Right ventricle myocardium inferior (tissue), 1 donor: ENCODE measurements at regions not wholly inside any gene's neighbourhood (a gene's known extent, or its start where the extent isn't known, plus 50 kb on each side); places are given as distances from the start of the nearest gene placed in this dataset.
"Not testable (repeated sequence)": the region's sequence is repeated elsewhere in the genome, so short reads cannot be mapped to it uniquely, and the experiment has no call there.

Source experiments
- ATAC-seq: fragments of 200-7000 bp; cut with Tn5 transposase; one replicate; pipeline ENCODE4 v1.9.1; 2020; ENCODE audit warnings: mild to moderate bottlenecking, moderate library complexity
- DNase-seq: peaks from one replicate; pipeline ENCODE4 v3.0.0; 2021; ENCODE audit errors: missing footprints
- intact Hi-C: fragments of 100-400 bp; cut with DNase I; formaldehyde crosslinking; loops from one replicate; pipeline ENCODE4 v1.11.0; 2022
- donor health status: DM: no; HTN: yes; CAD: no; lungs with severe emphysema.

DNA sequence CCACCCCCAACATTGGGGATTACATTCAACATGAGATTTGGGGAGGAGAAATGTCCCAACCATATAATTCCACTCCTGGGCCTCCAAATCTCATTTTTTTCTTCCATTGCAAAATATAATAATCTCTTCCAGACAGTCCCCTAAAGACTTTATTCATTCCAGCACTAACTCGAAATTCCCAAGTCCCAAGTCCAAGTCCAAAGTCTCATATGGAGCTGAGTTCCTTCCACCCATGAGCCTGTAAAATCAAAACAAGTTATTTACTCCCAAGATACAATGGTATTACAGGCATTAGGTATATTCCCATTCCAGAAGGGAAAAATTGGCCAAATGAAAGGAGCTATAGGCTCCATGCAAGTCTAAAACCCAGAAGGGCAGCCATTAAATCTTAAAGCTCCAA lies 56.7 kb downstream of the P2RY1 start:
- no peak for ATAC-seq
- intact Hi-C loops = no loop called here
- no peak for DNase-seq

DNA sequence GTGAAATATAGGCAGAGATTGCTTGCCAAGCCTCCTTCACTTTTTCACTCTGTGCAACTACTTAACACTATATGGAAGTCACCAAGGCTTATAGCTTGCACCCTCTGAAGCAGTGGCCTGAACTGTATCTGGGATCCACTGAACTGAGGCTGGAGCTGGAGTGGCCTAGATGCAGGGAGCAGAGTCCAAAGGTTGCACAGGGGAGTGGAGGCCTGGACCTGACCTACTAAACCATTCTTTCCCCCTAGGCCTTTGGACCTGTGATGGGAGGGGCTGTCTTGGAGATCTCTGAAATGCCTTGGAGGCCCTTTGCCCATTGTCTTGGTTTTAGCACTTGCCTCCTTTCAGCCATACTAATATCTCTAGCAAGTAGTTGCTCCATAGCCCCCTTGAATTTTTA lies 57.5 kb downstream of the P2RY1 start:
- ATAC-seq (no peak), DNase-seq (no peak)
- intact Hi-C loops = no loop called here

DNA sequence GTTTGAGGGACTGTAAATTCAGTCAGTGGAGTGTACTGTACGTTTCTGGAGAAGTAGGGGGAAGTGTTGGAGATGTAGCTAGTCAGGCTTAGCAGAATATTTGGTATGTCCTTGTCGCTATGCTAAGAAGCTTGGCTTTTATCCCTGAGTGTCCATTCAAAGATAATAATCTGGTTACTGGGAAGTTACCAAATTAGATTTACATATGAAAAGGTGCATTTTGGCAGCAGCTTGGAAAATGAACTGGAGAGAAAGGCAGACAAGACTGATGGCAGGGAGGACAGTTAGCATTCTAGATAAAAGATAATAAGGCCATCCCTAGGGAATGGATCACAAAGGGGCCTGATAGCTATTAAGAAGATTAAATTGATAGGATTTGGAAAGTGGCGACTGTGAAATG lies 58.7 kb downstream of the P2RY1 start:
- no peak for DNase-seq
- intact Hi-C loops = no loop called here
- no peak for ATAC-seq

DNA sequence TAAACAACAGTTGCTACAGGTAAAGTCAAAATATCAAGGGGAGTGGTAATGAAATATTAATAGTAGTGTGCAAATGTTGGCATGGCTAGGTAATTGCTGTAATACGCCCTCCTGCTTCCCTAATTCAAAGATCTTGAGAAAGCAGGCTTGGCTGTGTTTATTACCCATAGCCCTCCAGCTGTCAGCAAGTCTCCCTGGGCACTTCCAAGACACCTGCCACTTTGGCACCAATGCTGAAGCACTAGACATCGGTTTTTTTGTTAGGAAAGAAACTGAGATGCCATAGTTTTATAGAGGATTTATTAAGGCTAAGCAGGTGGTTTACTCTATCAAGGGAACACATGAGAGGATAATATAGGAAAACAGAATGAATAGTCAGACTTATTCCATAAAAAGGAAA lies 64.4 kb downstream of the P2RY1 start:
- intact Hi-C loops = no loop called here
- ATAC-seq (no peak), DNase-seq (no peak)

DNA sequence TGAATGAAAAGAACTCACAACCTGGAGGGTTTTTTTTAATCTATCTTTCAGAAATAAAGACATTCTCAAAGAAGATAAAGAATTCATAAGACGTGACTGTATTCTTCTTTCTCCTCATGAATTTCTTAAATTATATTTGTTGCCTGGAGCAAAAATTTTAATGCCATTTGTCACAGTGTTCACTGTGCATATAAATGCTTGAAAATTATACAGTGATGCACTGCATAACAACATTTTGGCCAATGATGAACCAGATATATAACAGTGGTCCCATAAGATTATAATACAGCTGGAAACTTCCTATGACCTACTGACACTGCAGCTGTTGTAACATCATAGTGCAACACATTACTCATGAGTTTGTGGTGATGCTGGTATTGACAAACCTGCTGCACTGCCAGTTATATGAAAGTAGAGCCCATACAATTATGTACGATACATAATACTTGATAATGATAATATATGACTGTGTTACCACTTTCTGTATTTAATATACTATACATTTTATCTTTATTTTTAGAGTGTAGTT lies 67.3 kb downstream of the P2RY1 start:
- ATAC-seq = no peak
- intact Hi-C loops = no loop called here
- DNase-seq = no peak

DNA sequence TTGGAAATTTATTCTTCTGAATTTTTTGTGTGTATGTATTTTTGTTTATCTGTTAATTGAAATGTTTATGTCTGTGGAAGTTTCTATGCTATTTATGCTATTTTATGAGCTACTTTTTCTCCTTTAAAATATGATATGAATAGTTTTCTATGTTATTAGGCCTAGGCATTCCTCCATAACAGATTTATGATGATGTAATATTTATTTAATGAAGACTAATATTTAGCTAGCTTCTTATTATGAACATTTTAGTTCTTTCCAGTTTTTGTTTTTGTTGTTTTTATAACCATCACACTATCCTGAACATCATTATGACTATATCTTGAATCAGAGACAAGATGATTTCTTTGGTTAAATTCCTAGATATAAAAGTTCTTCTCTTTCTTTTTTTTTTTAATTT lies 70.7 kb downstream of the P2RY1 start:
- intact Hi-C loops = loop anchor here (5.0 kb wide), 1 partner anchor 68 kb away; the partner anchor contains the start of gene P2RY1
- ATAC-seq (no peak), DNase-seq (no peak)

DNA sequence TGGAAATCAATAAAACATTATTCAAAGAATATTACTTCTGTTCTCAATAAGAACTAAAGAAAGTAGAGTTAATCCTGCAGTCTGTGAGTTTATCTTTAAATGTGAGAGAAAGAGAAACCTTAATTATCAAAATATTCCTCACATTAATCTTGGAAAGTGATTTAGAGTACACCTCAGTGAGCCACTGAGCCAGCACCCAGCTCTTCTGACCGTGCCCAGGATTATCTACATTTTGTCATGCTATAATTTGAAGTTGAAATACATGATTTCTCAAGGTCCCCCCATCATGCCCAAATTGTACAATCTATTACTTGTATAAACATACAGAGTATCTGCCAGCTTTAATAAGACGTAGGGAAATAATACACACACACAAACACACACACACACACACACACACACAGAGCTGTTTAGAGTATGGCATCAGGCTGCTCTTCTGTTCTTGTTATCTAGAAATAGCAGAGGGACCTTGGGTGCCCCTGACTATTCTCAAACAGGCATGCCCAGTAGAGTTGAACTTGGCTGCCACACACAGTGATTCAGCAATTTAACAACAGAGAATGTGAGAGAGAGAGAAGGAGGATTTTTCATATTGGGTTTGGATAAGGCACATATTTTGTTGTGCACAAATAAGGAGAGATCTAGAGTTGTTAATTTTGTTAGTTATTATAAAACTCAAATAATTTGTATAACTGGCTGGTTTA lies 74.4 kb downstream of the P2RY1 start:
- DNase-seq (no peak), ATAC-seq (peak; percentile 94)
- intact Hi-C loops = loop anchor here (5.0 kb wide), 1 partner anchor 72 kb away; the partner anchor contains the start of gene P2RY1

DNA sequence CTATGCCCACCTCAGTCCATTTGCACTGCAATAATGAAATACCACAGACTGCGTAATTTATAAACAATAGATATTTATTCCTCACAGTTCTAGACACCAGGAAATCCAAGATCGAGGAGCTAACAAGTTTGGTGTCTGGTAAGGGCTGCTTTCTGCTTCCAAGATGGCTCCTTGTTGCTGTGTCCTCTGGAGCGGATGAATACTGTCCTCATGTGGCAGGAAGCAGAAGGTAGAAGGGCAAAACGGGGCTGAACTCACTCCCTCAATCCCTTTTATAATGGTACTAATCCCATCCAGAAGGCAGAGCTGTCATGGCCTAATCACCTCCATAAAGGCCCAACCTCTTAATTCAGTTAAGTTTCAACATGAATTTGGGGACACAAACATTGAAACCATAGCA lies 75.3 kb downstream of the P2RY1 start:
- intact Hi-C loops = no loop called here
- ATAC-seq = no peak
- no peak for DNase-seq

DNA sequence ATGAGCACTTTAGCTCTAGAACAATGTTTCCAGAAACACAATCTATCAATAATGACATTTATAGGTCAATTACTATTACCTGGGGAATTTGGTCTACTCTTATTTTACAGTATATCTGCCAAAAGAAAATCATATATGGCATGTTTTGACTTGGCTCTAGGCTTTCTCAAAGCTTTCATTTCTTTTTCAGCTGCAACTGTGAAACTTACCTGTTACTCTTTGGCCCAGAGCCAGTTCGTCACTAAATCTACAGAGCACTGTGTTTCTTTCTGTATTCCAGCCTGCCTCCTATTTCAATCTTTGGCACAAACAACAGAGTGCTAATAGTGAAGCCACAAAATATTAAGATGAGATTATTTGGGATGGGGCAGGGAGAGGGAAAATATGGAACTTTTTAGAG lies 76.0 kb downstream of the P2RY1 start:
- DNase-seq = no peak
- intact Hi-C loops = no loop called here
- no peak for ATAC-seq

DNA sequence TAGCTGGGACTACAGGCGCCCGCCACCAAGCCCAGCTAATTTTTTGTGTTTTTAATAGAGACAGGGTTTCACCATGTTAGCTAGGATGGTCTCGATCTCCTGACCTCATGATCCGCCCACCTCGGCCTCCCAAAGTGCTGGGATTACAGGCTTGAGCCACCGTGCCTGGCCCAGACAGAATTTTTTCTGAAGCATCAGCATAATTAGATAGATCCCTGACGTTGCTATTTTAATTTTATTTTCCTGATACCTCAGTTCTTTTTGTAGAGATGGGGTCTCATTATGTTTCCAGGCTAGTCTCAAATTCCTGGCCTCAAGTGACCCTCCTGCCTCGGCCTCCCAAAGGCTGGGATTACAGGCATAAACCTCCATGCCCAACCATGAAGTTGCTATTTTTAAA lies 79.8 kb downstream of the P2RY1 start:
- DNase-seq, intact Hi-C loops, ATAC-seq: not testable (repeated sequence)

DNA sequence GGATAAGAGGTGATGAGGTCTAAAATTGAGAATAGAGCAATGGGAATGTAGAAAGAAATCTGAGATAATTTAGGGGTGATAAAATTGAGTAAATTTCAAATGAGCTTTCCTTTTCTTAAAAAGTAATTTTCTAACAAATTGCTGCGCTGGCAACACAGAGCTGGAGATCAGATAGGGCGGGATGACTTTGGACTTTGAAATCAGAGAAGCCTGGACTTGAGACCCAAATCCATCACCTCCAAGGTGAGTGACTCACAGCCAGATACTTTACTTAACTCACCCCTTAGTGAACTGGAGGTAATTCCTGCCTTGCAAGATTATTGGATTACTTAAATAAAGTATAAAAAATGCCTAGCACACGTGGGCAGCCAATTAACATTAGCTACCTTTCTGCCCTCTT lies 80.8 kb downstream of the P2RY1 start:
- DNase-seq = no peak
- intact Hi-C loops = no loop called here
- ATAC-seq = no peak

DNA sequence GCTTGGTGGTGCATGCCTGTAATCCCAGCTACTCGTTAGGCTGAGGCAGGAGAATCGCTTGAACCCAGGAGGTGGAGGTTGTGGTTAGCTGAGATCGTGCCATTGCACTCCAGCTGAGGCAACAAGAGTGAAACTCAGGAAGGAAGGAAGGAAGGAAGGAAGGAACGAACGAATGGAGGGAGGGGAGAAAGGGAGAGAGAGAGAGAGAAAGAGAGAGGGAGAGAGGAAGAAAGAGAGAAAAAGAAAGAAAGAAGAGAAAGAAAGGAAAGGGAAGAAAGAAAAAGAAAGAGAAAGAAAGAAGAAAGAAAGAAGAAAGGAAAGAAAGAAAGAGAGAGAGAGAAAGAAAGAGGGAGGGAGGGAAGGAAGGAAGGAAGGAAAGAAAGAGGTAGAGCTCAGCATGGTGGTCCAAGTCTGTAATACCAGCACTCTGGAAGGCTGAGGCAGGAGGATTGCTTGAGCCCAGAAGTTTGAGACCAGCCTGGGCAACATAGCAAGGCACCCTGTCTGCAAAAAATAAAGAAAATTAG lies 81.9 kb downstream of the P2RY1 start:
- intact Hi-C loops = no loop called here
- ATAC-seq = no peak
- DNase-seq = no peak

DNA sequence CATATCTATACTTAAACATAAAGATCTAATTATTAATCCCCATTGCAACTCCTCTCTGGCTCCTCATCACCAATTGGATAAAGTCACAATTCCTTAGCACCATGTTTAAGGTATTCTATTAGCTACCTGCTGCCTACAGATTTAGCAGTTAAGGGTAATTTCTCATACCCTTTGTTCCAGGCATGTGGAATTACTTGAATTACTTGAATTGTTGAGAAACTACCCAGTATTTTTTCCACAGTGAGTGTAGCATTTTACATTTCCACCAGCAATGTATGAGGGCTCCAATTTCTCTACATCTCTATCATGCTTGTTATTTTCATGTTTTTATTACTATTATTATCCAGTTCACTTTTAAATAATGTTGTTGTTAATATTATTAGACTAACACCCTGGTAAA lies 86.4 kb downstream of the P2RY1 start:
- intact Hi-C loops = no loop called here
- no peak for ATAC-seq
- no peak for DNase-seq

DNA sequence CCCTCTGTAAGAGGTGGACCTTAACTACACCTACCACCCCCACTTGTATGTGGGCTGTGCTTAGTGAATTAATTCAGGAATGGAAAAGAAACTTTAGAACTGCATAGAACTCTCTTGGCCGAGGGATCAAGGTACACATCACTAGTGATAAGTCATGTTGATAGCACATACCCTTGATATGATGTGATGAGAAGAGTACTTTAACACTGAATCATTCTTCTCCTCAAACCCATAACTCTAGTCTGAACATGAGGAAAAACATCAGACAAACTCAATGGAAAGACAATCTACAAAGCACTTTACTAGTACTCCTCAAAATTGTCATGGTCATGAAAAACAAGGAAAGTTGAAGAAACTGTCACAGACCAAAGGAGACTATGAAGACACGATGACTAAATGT lies 87.6 kb downstream of the P2RY1 start:
- DNase-seq = no peak
- intact Hi-C loops = no loop called here
- ATAC-seq = no peak

DNA sequence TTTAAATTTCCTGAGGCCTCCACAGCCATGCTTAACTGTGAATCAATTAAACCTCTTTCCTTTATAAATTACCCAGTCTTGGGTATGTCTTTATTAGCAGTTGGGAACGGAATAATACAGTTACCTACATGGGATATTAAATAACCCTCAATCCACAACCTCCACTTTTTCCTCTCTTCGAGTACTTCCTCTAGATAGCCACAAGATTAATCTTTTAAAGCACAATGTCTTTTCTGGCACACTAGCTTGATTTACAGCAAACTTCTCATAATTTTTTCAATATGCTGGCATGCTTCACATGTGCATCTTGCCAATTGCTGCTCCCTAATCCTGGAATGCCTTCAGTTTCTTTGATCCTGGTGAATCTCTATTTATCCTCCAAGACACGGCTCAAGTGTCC lies 92.2 kb downstream of the P2RY1 start:
- ATAC-seq = no peak
- DNase-seq = no peak
- intact Hi-C loops = no loop called here

DNA sequence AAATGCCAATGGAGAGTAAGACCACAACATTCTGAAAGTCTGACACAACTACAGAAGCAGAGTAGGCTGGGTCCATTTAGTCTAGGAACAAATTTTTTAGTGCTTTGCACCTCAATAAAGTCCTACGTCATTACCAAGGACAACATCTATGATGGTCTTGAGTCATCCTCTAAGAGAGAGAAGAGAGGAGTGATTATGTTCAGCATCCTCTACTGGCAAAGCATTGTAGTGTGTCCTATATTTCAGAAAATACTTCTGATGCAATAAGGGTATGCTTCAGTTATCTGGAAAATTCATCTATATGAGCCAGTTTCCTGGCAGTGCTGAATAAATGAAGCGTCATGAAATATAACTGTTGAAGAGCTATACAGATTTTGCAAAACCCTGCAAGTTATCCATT lies 95.6 kb downstream of the P2RY1 start:
- DNase-seq (no peak), ATAC-seq (no peak)
- intact Hi-C loops = loop anchor here (10.0 kb wide), 1 partner anchor 426 kb away; no protein-coding TSS in a partner anchor

DNA sequence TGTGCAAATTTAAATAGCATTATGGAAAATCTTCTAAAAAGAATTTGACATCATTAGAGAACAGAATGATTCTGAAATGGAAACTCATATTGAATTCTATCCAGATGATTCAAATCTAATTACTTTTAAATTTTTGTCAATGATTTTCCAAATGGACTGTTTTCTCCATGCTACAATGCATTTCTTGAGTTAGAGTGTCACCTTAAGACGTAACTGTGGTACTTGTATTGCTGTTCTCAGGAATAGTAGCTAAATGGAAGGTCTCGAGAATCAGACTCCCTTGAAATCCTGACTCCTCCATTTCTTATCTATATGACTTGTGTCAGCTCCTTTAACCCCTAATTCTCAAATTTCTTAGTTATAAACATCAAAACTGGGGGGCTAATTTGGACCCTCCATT lies 102.3 kb downstream of the P2RY1 start:
- DNase-seq (no peak), ATAC-seq (no peak)
- intact Hi-C loops = loop anchor here (5.0 to 10.0 kb wide), 2 partner anchors 100 to 432 kb away; partner anchors contain the start of gene P2RY1

DNA sequence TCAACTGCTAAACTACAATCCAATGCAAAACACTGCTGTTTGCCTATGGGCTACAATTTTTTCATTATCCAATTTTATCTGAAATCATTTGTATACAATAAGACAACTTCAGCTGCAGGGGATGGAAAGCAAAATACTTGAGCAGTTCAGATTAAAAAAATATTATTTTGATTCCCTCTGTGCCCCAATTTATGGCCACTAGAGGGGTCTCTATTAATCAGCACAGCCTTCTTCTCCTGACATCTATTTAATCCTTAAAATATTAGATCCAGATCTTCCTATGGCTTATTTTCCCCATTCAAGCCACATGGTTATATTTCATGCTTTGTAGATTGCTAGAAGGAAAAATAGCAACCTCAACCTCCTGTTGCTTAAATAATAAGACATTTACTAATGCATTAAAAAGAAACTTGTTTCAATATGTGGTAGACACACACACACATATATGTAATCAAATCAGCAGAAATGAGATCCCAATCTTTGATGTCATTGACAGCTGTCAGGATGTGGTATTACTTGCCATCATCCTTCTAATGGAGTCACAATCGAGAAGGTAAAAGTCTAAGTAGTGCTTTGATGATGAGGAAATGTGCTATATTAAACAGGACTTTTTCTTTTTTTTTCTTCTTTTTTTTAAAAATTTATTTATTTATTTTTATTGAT lies 104.2 kb downstream of the P2RY1 start:
- ATAC-seq = no peak
- DNase-seq = no peak
- intact Hi-C loops = loop anchor here (5.0 to 10.0 kb wide), 2 partner anchors 102 to 434 kb away; partner anchors contain the start of gene P2RY1

DNA sequence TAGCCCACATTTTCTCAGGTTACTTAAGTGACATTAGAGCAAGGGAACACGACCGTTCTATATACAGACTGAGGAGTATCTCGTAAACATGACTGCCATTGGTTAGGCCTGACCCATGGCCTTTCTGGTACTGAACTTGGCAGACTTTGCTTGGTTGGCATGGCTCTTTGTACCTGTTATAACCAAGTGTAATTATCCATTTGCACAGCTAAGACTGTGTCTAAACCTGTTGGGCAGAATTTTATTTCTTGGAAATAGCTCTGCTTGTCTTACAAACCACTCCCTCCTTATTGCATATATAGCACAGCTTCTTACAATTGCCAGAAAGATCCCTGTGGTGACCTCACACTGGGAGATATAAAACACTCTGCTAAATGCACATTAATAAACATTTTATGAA lies 106.9 kb downstream of the P2RY1 start:
- intact Hi-C loops = no loop called here
- no peak for ATAC-seq
- no peak for DNase-seq

DNA sequence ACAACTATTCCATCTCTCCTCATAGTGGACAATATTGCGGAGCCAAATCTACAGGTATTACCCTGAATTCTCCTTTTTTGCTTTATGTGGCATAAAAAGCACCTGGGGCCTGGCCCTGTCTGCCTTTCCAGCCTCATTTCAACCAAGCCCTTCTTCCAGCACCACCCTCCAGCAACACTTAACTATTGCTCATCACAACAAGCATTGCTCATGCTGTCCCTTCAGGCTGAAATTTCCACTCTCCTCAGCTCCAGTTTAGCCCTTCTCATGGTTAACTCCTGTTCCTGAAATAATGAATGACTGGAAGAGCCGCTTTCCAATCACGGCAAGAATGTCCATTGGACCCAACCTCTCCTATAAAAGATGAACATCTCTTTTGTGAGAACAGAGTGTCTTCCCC lies 107.4 kb downstream of the P2RY1 start:
- DNase-seq (no peak), ATAC-seq (no peak)
- intact Hi-C loops = no loop called here
